ENCODE measurements at regions not wholly inside any gene's neighbourhood (a gene's known extent, or its start where the extent isn't known, plus 50 kb on each side); places are given as distances from the start of the nearest gene placed in this dataset.

DNA sequence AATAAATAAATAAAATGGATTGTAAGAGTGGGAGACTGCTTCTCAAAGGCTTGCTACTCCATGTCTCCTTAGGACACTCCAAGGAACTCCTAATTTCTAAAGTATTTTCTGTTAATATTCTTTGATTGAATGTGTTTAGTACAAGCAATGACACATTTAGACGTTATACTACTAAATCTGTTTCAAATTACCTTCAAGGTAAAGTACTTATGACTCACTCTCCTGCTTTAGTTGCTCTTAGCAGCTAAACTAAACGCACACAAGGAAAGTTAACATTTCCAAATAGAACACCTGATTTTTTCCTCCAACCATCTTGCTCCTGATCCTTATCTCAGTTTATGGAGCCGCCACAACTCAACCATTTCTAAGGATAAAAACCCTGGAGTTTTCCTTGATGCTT lies 969.8 kb upstream of the ADGRL4 start:
- TF ChIP-seq POLR2A (IDR thresholded peaks at IDR 0.05), result no peak
- TF ChIP-seq, protein P1, sequence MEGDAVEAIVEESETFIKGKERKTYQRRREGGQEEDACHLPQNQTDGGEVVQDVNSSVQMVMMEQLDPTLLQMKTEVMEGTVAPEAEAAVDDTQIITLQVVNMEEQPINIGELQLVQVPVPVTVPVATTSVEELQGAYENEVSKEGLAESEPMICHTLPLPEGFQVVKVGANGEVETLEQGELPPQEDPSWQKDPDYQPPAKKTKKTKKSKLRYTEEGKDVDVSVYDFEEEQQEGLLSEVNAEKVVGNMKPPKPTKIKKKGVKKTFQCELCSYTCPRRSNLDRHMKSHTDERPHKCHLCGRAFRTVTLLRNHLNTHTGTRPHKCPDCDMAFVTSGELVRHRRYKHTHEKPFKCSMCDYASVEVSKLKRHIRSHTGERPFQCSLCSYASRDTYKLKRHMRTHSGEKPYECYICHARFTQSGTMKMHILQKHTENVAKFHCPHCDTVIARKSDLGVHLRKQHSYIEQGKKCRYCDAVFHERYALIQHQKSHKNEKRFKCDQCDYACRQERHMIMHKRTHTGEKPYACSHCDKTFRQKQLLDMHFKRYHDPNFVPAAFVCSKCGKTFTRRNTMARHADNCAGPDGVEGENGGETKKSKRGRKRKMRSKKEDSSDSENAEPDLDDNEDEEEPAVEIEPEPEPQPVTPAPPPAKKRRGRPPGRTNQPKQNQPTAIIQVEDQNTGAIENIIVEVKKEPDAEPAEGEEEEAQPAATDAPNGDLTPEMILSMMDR (IDR thresholded peaks at IDR 0.05), result no peak

All from right lobe of liver (tissue), 4 donors.